ENCODE measurements at regions not wholly inside any gene's neighbourhood (a gene's known extent, or its start where the extent isn't known, plus 50 kb on each side); places are given as distances from the start of the nearest gene placed in this dataset.
A peak's percentile ranks its signal among the peaks of the same experiment; 100 is the strongest.

DNA sequence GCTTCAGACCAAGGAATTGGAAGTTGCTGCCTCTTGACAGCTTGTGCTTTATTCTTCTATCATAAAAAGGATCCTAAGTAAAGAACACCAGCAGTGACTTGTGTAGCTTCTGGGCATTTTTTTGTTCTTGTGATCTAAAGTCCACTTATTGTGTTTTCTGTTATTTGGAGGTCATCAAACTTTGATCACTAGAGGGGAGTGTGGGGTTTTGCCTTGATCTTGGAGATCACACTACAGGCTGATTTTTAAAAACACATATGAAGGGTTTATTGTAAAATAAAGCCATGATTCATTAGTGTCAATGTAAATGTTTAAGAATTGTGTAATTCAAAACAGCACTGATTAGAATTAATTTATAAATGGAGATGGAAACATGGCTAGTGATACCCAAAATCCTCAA lies 328.7 kb upstream of the EDNRB start:
- no peak for TF ChIP-seq NFIC (IDR thresholded peaks at IDR 0.05)
- no peak for TF ChIP-seq EP300 (IDR thresholded peaks at IDR 0.05; ENCODE audit: borderline replicate concordance)
- no peak for TF ChIP-seq FOXM1 (IDR thresholded peaks at IDR 0.05; ENCODE audit: borderline replicate concordance, low read depth)
- TF ChIP-seq TEAD4 (IDR thresholded peaks at IDR 0.05) = no peak
- no peak for TF ChIP-seq YY1 (IDR thresholded peaks at IDR 0.05; ENCODE audit: low read depth)
- no peak for TF ChIP-seq TCF12 (IDR thresholded peaks at IDR 0.05; ENCODE audit: low read depth)
- TF ChIP-seq, protein P1, sequence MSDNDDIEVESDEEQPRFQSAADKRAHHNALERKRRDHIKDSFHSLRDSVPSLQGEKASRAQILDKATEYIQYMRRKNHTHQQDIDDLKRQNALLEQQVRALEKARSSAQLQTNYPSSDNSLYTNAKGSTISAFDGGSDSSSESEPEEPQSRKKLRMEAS (IDR thresholded peaks at IDR 0.05) = no peak
- no peak for TF ChIP-seq TAF1 (IDR thresholded peaks at IDR 0.05; ENCODE audit: low read depth)
- TF ChIP-seq, protein P2, sequence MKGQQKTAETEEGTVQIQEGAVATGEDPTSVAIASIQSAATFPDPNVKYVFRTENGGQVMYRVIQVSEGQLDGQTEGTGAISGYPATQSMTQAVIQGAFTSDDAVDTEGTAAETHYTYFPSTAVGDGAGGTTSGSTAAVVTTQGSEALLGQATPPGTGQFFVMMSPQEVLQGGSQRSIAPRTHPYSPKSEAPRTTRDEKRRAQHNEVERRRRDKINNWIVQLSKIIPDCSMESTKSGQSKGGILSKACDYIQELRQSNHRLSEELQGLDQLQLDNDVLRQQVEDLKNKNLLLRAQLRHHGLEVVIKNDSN (IDR thresholded peaks at IDR 0.05) = no peak
- TF ChIP-seq, protein P3, sequence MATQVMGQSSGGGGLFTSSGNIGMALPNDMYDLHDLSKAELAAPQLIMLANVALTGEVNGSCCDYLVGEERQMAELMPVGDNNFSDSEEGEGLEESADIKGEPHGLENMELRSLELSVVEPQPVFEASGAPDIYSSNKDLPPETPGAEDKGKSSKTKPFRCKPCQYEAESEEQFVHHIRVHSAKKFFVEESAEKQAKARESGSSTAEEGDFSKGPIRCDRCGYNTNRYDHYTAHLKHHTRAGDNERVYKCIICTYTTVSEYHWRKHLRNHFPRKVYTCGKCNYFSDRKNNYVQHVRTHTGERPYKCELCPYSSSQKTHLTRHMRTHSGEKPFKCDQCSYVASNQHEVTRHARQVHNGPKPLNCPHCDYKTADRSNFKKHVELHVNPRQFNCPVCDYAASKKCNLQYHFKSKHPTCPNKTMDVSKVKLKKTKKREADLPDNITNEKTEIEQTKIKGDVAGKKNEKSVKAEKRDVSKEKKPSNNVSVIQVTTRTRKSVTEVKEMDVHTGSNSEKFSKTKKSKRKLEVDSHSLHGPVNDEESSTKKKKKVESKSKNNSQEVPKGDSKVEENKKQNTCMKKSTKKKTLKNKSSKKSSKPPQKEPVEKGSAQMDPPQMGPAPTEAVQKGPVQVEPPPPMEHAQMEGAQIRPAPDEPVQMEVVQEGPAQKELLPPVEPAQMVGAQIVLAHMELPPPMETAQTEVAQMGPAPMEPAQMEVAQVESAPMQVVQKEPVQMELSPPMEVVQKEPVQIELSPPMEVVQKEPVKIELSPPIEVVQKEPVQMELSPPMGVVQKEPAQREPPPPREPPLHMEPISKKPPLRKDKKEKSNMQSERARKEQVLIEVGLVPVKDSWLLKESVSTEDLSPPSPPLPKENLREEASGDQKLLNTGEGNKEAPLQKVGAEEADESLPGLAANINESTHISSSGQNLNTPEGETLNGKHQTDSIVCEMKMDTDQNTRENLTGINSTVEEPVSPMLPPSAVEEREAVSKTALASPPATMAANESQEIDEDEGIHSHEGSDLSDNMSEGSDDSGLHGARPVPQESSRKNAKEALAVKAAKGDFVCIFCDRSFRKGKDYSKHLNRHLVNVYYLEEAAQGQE (IDR thresholded peaks at IDR 0.05; ENCODE audit: low read depth) = no peak
- no peak for TF ChIP-seq CREB1 (IDR thresholded peaks at IDR 0.05; ENCODE audit: low read depth)

DNA sequence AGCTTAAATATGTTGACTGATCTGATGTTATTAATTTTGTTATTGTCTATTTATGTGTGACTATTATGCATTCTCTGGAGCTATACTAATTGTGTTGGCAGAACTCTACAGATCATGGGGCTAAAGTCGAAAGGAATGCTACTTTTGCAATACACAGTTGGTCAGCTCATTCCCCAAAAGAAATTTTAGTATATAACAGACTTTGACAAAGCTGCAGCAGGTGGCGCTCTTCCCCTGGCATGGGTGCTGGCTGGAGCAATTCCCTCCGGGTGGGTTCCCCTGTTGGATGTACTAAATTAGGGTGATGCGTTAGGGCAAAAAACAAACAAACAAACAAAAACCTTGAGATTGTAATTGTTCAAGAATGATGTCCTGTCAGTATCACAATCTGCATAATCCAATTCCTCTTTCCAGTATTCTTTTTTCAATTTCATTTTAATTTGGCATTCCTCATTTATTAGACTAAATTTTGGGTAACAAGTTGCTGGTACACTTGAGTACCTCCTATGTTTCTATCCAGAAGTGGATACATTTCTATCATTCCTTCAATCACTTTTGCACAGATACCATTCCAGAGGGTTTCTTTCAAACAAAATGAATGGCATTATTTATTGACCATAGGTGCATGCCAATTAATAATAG lies 322.8 kb upstream of the EDNRB start:
- TF ChIP-seq CREB1 (IDR thresholded peaks at IDR 0.05; ENCODE audit: low read depth) (no peak), RAD21 (IDR thresholded peaks at IDR 0.05; ENCODE audit: low read depth) (peak; percentile 85), TEAD4 (IDR thresholded peaks at IDR 0.05) (no peak)

DNA sequence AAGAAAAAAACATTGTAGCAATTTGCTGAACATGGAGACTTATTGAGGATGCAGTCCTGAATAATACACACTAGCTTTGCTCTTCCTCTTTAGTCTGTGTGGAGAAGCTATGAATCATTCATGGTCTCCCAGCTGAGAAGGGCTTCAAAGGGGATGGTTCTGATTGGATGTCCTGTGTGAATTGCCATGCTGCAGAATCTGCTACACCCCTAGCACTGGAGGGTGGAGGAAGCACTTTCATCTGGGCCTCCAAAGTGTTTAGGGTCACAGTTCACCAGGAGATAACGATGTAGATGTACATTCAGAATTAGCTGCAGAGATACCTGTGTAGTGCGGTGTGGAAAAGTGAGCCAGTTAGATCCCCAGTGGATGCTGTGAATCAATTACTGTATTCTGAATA lies 321.1 kb upstream of the EDNRB start:
- TF ChIP-seq, protein P2 (IDR thresholded peaks at IDR 0.05) = no peak
- TF ChIP-seq NFIC (IDR thresholded peaks at IDR 0.05) = no peak
- no peak for TF ChIP-seq CREB1 (IDR thresholded peaks at IDR 0.05; ENCODE audit: low read depth)
- TF ChIP-seq RAD21 (IDR thresholded peaks at IDR 0.05; ENCODE audit: low read depth) = no peak
- no peak for TF ChIP-seq EP300 (IDR thresholded peaks at IDR 0.05; ENCODE audit: borderline replicate concordance)
- no peak for TF ChIP-seq YY1 (IDR thresholded peaks at IDR 0.05; ENCODE audit: low read depth)
- TF ChIP-seq FOXM1 (IDR thresholded peaks at IDR 0.05; ENCODE audit: borderline replicate concordance, low read depth) = no peak
- TF ChIP-seq CEBPB (IDR thresholded peaks at IDR 0.05) = no peak
- TF ChIP-seq TAF1 (IDR thresholded peaks at IDR 0.05; ENCODE audit: low read depth) = no peak
- TF ChIP-seq TEAD4 (IDR thresholded peaks at IDR 0.05) = no peak
- TF ChIP-seq, protein P3 (IDR thresholded peaks at IDR 0.05; ENCODE audit: low read depth) = no peak
- TF ChIP-seq, protein P1 (IDR thresholded peaks at IDR 0.05) = no peak
- no peak for TF ChIP-seq EGR1 (IDR thresholded peaks at IDR 0.05)
- no peak for TF ChIP-seq TCF12 (IDR thresholded peaks at IDR 0.05; ENCODE audit: low read depth)
- TF ChIP-seq ZBTB7A (IDR thresholded peaks at IDR 0.05; ENCODE audit: low read depth) = no peak

DNA sequence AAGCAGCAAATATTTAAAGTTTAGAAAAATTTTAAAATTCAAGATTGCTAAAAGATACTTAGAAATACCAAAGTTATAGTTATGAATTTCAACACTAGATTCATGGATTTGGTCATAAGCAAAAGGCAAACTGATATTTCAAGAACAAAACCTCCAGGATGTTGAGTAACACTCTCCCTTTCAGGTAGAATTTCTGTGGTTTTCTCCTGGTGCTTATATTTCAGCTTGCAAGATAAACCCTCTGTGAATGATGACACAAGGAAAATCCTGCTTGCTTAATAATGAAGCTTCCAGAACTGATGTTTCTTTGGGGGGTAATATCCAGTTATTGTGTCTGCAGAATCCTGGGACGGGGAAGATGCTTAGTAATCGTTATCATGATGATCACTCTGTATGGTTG lies 320.3 kb upstream of the EDNRB start:
- TF ChIP-seq EP300 (IDR thresholded peaks at IDR 0.05; ENCODE audit: borderline replicate concordance) = no peak
- TF ChIP-seq, protein P2 (IDR thresholded peaks at IDR 0.05) = no peak
- no peak for TF ChIP-seq ZBTB7A (IDR thresholded peaks at IDR 0.05; ENCODE audit: low read depth)

DNA sequence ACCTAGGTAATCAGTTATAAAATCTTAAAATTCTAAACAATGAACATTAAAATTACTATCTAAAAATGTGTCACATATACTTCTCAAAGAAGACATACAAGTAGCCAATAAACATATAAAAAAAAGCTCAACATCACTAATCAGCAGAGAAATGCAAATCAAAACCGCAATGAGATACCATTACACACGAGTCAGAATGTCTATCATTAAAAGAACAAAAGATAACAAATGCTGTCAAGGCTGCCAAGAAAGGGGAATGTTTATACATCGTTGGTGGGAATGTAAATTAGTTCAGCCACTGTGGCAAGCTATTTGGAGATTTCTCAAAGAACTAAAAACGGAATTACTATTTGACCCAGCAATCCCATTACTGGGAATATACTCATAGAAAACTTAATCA lies 310.3 kb upstream of the EDNRB start:
- TF ChIP-seq RAD21 (IDR thresholded peaks at IDR 0.05; ENCODE audit: low read depth) (no peak), TCF12 (IDR thresholded peaks at IDR 0.05; ENCODE audit: low read depth) (no peak), CEBPB (IDR thresholded peaks at IDR 0.05) (no peak), YY1 (IDR thresholded peaks at IDR 0.05; ENCODE audit: low read depth) (no peak), FOXM1 (IDR thresholded peaks at IDR 0.05; ENCODE audit: borderline replicate concordance, low read depth) (no peak), EP300 (IDR thresholded peaks at IDR 0.05; ENCODE audit: borderline replicate concordance) (no peak), TAF1 (IDR thresholded peaks at IDR 0.05; ENCODE audit: low read depth) (no peak), CREB1 (IDR thresholded peaks at IDR 0.05; ENCODE audit: low read depth) (no peak), ZBTB7A (IDR thresholded peaks at IDR 0.05; ENCODE audit: low read depth) (no peak), EGR1 (IDR thresholded peaks at IDR 0.05) (no peak), NFIC (IDR thresholded peaks at IDR 0.05) (no peak), TEAD4 (IDR thresholded peaks at IDR 0.05) (no peak)
- TF ChIP-seq, protein P3 (IDR thresholded peaks at IDR 0.05; ENCODE audit: low read depth) = no peak
- TF ChIP-seq, protein P2 (IDR thresholded peaks at IDR 0.05) = no peak
- TF ChIP-seq, protein P1 (IDR thresholded peaks at IDR 0.05) = no peak
